HG03064 (cell line): ENCODE measurements at regions not wholly inside any gene's neighbourhood (a gene's known extent, or its start where the extent isn't known, plus 50 kb on each side); places are given as distances from the start of the nearest gene placed in this dataset.

Experiments
- ATAC-seq: cut with Tn5 transposase; IDR thresholded peaks from one replicate; pipeline ENCODE4 v1.9.1; 2021; ENCODE audit warnings: low read depth; ENCODE audit not compliant: unreplicated experiment

GRCh38 chr13:75931116-75931515 lies 295.0 kb downstream of the LMO7 start:
- ATAC-seq, result no peak

- no peak for ATAC-seq
Measured at GRCh38 chr13:75929076-75929475, 292.9 kb downstream of the LMO7 start.

GRCh38 chr13:75927183-75927669 lies 291.1 kb downstream of the LMO7 start:
- ATAC-seq, result no peak

GRCh38 chr13:75920536-75920935 lies 284.4 kb downstream of the LMO7 start:
- ATAC-seq, result no peak

- no peak for ATAC-seq
Measured at GRCh38 chr13:75919660-75920199, 283.6 kb downstream of the LMO7 start.

- no peak for ATAC-seq
Measured at GRCh38 chr13:75915066-75915465, 278.9 kb downstream of the LMO7 start.

GRCh38 chr13:75913925-75914324 lies 277.8 kb downstream of the LMO7 start:
- no peak for ATAC-seq

GRCh38 chr13:75910591-75910990 lies 274.5 kb downstream of the LMO7 start:
- no peak for ATAC-seq
